ENCODE measurements at regions not wholly inside any gene's neighbourhood (a gene's known extent, or its start where the extent isn't known, plus 50 kb on each side); places are given as distances from the start of the nearest gene placed in this dataset.

DNA sequence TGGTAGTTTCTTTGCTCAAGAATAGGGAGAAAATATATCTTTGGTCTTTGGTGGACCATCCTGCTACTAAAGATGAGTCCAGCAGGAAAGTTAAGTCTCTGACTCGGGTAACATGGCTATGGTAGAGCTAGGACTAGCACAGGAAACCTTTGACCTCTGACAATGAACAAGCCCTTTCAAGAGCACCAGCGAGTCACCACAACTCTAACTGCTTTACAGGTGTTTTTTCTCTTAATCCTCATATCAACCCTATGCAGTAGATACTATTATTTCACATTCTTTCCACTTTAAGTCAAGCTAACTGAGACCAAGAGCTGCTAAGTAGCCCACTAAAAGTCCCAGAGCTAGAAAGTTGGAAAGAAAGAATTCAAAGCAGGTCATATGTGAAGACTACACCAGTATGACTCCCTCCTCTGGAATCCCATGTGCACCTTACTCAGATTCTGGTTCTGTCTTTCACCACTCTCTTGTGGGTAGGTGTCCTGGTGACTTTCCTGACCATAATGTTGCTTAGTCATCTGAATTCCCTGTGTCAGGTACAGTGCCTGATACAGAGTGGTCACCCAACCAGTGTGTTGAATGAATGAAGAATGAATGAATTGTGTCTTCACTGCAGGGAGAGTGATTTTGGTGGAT is 53.8 kb upstream of the ME3 start:
- Mint-ChIP-seq H3K9me3 (peaks cover 26% of the 10 kb centered on the region), H3K27me3 (ENCODE audit: insufficient read depth, low read depth, poor library complexity) (no peaks in the 10 kb centered on the region), H3K27ac (no peak overlapping the region), H3K4me1 (no peaks in the 10 kb centered on the region), H3K36me3 (ENCODE audit: low read depth) (0 out of 3 replicates have a peak, but pooled peaks cover 6% of the 10 kb centered on the region), H3K4me3 (no peak overlapping the region)
- DNase-seq (ENCODE audit: low spot score) (no peak), ATAC-seq (no peak)
- Histone ChIP-seq H2AFZ (no peak overlapping the region), H3K27ac (ENCODE audit: low read depth) (no peak overlapping the region), H3K9me2 (ENCODE audit: insufficient read depth) (peaks cover 3% of the 10 kb centered on the region; the same call in 1 of the 2 replicates), H3K4me1 (ENCODE audit: insufficient read depth) (no peaks in the 10 kb centered on the region), H3K4me3 (no peak overlapping the region), H3F3A (replicated peaks; ENCODE audit: low read depth) (no peaks in the 10 kb centered on the region), H3K79me2 (replicated peaks; ENCODE audit: insufficient read depth) (no peaks in the 10 kb centered on the region), H3K36me3 (ENCODE audit: insufficient read depth) (no peaks in the 10 kb centered on the region), H4K20me1 (replicated peaks; ENCODE audit: insufficient read depth) (no peaks in the 10 kb centered on the region), H3K27me3 (ENCODE audit: insufficient read depth) (no peaks in the 10 kb centered on the region), H3K4me2 (no peak overlapping the region)
- no peak for TF ChIP-seq CREB1 (CRISPR knock-in tag; IDR thresholded peaks at IDR 0.05; ENCODE audit: low read depth)
- no peak for TF ChIP-seq ETS1 (IDR thresholded peaks at IDR 0.05)
- no peak for TF ChIP-seq POLR2AphosphoS5 (IDR thresholded peaks at IDR 0.05; ENCODE audit: low read depth)
- TF ChIP-seq STAT1 (IDR thresholded peaks at IDR 0.05; ENCODE audit: unreplicated experiment): no peak
- TF ChIP-seq ZNF114 (CRISPR knock-in tag; IDR thresholded peaks at IDR 0.05): no peak
- no peak for TF ChIP-seq ZNF331 (CRISPR knock-in tag; IDR thresholded peaks at IDR 0.05; ENCODE audit: low read depth)
- TF ChIP-seq, protein P1, sequence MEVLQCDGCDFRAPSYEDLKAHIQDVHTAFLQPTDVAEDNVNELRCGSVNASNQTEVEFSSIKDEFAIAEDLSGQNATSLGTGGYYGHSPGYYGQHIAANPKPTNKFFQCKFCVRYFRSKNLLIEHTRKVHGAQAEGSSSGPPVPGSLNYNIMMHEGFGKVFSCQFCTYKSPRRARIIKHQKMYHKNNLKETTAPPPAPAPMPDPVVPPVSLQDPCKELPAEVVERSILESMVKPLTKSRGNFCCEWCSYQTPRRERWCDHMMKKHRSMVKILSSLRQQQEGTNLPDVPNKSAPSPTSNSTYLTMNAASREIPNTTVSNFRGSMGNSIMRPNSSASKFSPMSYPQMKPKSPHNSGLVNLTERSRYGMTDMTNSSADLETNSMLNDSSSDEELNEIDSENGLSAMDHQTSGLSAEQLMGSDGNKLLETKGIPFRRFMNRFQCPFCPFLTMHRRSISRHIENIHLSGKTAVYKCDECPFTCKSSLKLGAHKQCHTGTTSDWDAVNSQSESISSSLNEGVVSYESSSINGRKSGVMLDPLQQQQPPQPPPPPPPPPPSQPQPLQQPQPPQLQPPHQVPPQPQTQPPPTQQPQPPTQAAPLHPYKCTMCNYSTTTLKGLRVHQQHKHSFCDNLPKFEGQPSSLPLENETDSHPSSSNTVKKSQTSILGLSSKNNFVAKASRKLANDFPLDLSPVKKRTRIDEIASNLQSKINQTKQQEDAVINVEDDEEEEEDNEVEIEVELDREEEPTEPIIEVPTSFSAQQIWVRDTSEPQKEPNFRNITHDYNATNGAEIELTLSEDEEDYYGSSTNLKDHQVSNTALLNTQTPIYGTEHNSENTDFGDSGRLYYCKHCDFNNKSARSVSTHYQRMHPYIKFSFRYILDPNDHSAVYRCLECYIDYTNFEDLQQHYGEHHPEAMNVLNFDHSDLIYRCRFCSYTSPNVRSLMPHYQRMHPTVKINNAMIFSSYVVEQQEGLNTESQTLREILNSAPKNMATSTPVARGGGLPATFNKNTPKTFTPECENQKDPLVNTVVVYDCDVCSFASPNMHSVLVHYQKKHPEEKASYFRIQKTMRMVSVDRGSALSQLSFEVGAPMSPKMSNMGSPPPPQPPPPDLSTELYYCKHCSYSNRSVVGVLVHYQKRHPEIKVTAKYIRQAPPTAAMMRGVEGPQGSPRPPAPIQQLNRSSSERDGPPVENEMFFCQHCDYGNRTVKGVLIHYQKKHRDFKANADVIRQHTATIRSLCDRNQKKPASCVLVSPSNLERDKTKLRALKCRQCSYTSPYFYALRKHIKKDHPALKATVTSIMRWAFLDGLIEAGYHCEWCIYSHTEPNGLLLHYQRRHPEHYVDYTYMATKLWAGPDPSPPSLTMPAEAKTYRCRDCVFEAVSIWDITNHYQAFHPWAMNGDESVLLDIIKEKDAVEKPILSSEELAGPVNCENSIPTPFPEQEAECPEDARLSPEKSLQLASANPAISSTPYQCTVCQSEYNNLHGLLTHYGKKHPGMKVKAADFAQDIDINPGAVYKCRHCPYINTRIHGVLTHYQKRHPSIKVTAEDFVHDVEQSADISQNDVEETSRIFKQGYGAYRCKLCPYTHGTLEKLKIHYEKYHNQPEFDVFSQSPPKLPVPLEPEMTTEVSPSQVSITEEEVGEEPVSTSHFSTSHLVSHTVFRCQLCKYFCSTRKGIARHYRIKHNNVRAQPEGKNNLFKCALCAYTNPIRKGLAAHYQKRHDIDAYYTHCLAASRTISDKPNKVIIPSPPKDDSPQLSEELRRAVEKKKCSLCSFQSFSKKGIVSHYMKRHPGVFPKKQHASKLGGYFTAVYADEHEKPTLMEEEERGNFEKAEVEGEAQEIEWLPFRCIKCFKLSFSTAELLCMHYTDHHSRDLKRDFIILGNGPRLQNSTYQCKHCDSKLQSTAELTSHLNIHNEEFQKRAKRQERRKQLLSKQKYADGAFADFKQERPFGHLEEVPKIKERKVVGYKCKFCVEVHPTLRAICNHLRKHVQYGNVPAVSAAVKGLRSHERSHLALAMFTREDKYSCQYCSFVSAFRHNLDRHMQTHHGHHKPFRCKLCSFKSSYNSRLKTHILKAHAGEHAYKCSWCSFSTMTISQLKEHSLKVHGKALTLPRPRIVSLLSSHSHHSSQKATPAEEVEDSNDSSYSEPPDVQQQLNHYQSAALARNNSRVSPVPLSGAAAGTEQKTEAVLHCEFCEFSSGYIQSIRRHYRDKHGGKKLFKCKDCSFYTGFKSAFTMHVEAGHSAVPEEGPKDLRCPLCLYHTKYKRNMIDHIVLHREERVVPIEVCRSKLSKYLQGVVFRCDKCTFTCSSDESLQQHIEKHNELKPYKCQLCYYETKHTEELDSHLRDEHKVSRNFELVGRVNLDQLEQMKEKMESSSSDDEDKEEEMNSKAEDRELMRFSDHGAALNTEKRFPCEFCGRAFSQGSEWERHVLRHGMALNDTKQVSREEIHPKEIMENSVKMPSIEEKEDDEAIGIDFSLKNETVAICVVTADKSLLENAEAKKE (CRISPR knock-in tag; IDR thresholded peaks at IDR 0.05): no peak
- TF ChIP-seq NANOG (IDR thresholded peaks at IDR 0.05; ENCODE audit: borderline replicate concordance): no peak
- no peak for TF ChIP-seq JUNB (IDR thresholded peaks at IDR 0.05; ENCODE audit: unreplicated experiment)
- TF ChIP-seq, protein P2, sequence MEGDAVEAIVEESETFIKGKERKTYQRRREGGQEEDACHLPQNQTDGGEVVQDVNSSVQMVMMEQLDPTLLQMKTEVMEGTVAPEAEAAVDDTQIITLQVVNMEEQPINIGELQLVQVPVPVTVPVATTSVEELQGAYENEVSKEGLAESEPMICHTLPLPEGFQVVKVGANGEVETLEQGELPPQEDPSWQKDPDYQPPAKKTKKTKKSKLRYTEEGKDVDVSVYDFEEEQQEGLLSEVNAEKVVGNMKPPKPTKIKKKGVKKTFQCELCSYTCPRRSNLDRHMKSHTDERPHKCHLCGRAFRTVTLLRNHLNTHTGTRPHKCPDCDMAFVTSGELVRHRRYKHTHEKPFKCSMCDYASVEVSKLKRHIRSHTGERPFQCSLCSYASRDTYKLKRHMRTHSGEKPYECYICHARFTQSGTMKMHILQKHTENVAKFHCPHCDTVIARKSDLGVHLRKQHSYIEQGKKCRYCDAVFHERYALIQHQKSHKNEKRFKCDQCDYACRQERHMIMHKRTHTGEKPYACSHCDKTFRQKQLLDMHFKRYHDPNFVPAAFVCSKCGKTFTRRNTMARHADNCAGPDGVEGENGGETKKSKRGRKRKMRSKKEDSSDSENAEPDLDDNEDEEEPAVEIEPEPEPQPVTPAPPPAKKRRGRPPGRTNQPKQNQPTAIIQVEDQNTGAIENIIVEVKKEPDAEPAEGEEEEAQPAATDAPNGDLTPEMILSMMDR (conservative IDR thresholded peaks at IDR 0.05; ENCODE audit: low read depth in 2 of 2): no peak
- TF ChIP-seq EZH2phosphoT487 (IDR thresholded peaks at IDR 0.05; ENCODE audit: unreplicated experiment): no peak

Data from GM23338 (cell line).